H9 (cell line): ENCODE measurements at regions not wholly inside any gene's neighbourhood (a gene's known extent, or its start where the extent isn't known, plus 50 kb on each side); places are given as distances from the start of the nearest gene placed in this dataset.

Source experiments
- DNase-seq: peaks from one replicate; pipeline ENCODE4 v3.0.0-alpha.2; 2017
- H2AFZ ChIP-seq: one replicate; pipeline ENCODE4 v1.6.1; 2013; ENCODE audit warnings: mild to moderate bottlenecking, low read length, control low read depth, moderate library complexity
- H2AK5ac ChIP-seq: 2 replicates; pipeline ENCODE4 v1.6.1; 2013; ENCODE audit warnings: low read length, control low read depth, mixed read lengths; ENCODE audit not compliant: insufficient read length
- H2BK120ac ChIP-seq: one replicate; pipeline ENCODE4 v1.6.1; 2013; ENCODE audit warnings: low read depth, mild to moderate bottlenecking, low read length, control low read depth, inconsistent platforms; ENCODE audit not compliant: poor library complexity, severe bottlenecking
- H2BK12ac ChIP-seq: 2 replicates; pipeline ENCODE4 v1.6.1; 2013; ENCODE audit warnings: low read length, control low read depth, mixed read lengths, low read depth; ENCODE audit not compliant: insufficient read length
- H2BK15ac ChIP-seq: 2 replicates; pipeline ENCODE4 v1.6.1; 2013; ENCODE audit warnings: low read depth, low read length, control low read depth
- H2BK20ac ChIP-seq: one replicate; pipeline ENCODE4 v1.6.1; 2013; ENCODE audit warnings: low read depth, mild to moderate bottlenecking, low read length, control low read depth, inconsistent platforms; ENCODE audit not compliant: poor library complexity, severe bottlenecking
- H2BK5ac ChIP-seq: 2 replicates; pipeline ENCODE4 v1.6.1; 2013; ENCODE audit warnings: low read length, control low read depth, mixed read lengths; ENCODE audit not compliant: insufficient read length
- H3K14ac ChIP-seq: 2 replicates; pipeline ENCODE4 v1.6.1; 2013; ENCODE audit warnings: low read length, control low read depth; ENCODE audit not compliant: insufficient read depth
- H3K18ac ChIP-seq: 2 replicates; pipeline ENCODE4 v1.6.1; 2013; ENCODE audit warnings: low read depth, mild to moderate bottlenecking, mixed read lengths, low read length, control low read depth; ENCODE audit not compliant: insufficient read length
- H3K23ac ChIP-seq: 2 replicates; pipeline ENCODE4 v1.6.1; 2013; ENCODE audit warnings: low read length, control low read depth, mixed read lengths, low read depth; ENCODE audit not compliant: insufficient read length
- H3K23me2 ChIP-seq: 2 replicates; pipeline ENCODE4 v1.6.1; 2013; ENCODE audit warnings: low read depth, mild to moderate bottlenecking, mixed read lengths, low read length, control low read depth; ENCODE audit not compliant: insufficient read length, poor library complexity, severe bottlenecking
- H3K27ac ChIP-seq: 2 replicates; pipeline ENCODE4 v1.5.1; 2013; ENCODE audit warnings: low read length, control low read depth, mixed read lengths, low read depth; ENCODE audit not compliant: insufficient read length
- H3K27me3 ChIP-seq: 2 replicates; pipeline ENCODE4 v1.6.1; 2013; ENCODE audit warnings: low read length, control low read depth, inconsistent platforms; ENCODE audit not compliant: insufficient read depth
- H3K4ac ChIP-seq: 2 replicates; pipeline ENCODE4 v1.6.1; 2013; ENCODE audit warnings: low read depth, mild to moderate bottlenecking, control low read depth, inconsistent platforms, low read length, moderate library complexity
- H3K4me1 ChIP-seq: 2 replicates; pipeline ENCODE4 v1.6.1; 2013; ENCODE audit warnings: low read length, control low read depth, inconsistent platforms; ENCODE audit not compliant: insufficient read depth
- H3K4me2 ChIP-seq: 2 replicates; pipeline ENCODE4 v1.6.1; 2013; ENCODE audit warnings: low read length, control low read depth, mixed read lengths; ENCODE audit not compliant: insufficient read length, insufficient read depth
- H3K56ac ChIP-seq: 2 replicates; pipeline ENCODE4 v1.6.1; 2013; ENCODE audit warnings: low read depth, mild to moderate bottlenecking, mixed read lengths, low read length, control low read depth; ENCODE audit not compliant: insufficient read length
- H3K79me1 ChIP-seq: 2 replicates; pipeline ENCODE4 v1.6.1; 2013; ENCODE audit warnings: low read depth, mild to moderate bottlenecking, moderate library complexity, low read length, control low read depth, inconsistent platforms; ENCODE audit not compliant: insufficient read depth, poor library complexity, severe bottlenecking
- H3K79me2 ChIP-seq: 2 replicates; pipeline ENCODE4 v1.6.1; 2013; ENCODE audit warnings: low read length, control low read depth, inconsistent platforms; ENCODE audit not compliant: insufficient read depth
- H3K9ac ChIP-seq: 2 replicates; pipeline ENCODE4 v1.6.1; 2013; ENCODE audit warnings: low read length, control low read depth, mixed read lengths; ENCODE audit not compliant: insufficient read length; ENCODE audit errors: extremely low read depth
- H3K9me3 ChIP-seq: one replicate; pipeline ENCODE4 v1.6.1; 2013; ENCODE audit warnings: low read depth, low read length, inconsistent platforms; ENCODE audit not compliant: control insufficient read depth
- H3T11ph ChIP-seq: one replicate; pipeline ENCODE4 v1.6.1; 2013; ENCODE audit warnings: mild to moderate bottlenecking, low read length, control low read depth, inconsistent platforms
- H4K20me1 ChIP-seq: one replicate; pipeline ENCODE4 v1.6.1; 2013; ENCODE audit not compliant: control insufficient read depth, insufficient read length, insufficient read depth
- H4K5ac ChIP-seq: 2 replicates; pipeline ENCODE4 v1.6.1; 2013; ENCODE audit warnings: low read depth, mild to moderate bottlenecking, mixed read lengths, low read length, control low read depth; ENCODE audit not compliant: insufficient read length
- H4K8ac ChIP-seq: replicated peaks from 2 replicates; pipeline ENCODE4 v1.6.1; 2013; ENCODE audit warnings: low read length, control low read depth, mixed read lengths, low read depth; ENCODE audit not compliant: insufficient read length
- H4K91ac ChIP-seq: 2 replicates; pipeline ENCODE4 v1.6.1; 2013; ENCODE audit warnings: low read depth, mild to moderate bottlenecking, moderate library complexity, mixed read lengths, low read length, control low read depth; ENCODE audit not compliant: insufficient read length
- H3K27ac Mint-ChIP-seq, 3 experiments: 2 replicates in 2 of 3; 3 replicates in 1 of 3; pipeline ENCODE4 v1.8.0; 2020 to 2021; ENCODE audit warnings: mixed read lengths in 3 of 3, mild to moderate bottlenecking in 1 of 3, moderate library complexity in 1 of 3
- H3K27me3 Mint-ChIP-seq: 2 replicates; pipeline ENCODE4 v1.8.0; 2021; ENCODE audit warnings: low read depth, mild to moderate bottlenecking, moderate library complexity, mixed read lengths
- H3K36me3 Mint-ChIP-seq, 3 experiments: 2 replicates in 2 of 3; 3 replicates in 1 of 3; pipeline ENCODE4 v1.8.0; 2020 to 2021; ENCODE audit warnings: low read depth in 3 of 3, mixed read lengths in 3 of 3; ENCODE audit not compliant: insufficient read depth in 1 of 3
- H3K4me1 Mint-ChIP-seq, 2 experiments: 2 replicates each; pipeline ENCODE4 v1.8.0; 2020; ENCODE audit warnings: mixed read lengths in 2 of 2
- H3K4me3 Mint-ChIP-seq, 2 experiments: 2 replicates in 1 of 2; 3 replicates in 1 of 2; pipeline ENCODE4 v1.8.0; 2020 to 2021; ENCODE audit warnings: mild to moderate bottlenecking in 2 of 2, mixed read lengths in 2 of 2, moderate library complexity in 1 of 2
- H3K9me3 Mint-ChIP-seq, 2 experiments: 2 replicates in 1 of 2; 3 replicates in 1 of 2; pipeline ENCODE4 v1.8.0; 2020; ENCODE audit warnings: mild to moderate bottlenecking in 2 of 2, mixed read lengths in 2 of 2, moderate library complexity in 1 of 2
- CTCF ChIP-seq: fragments of 200-600 bp; sonication (generic); conservative IDR thresholded peaks from 3 replicates; pipeline ENCODE4 v1.8.0; 2021; ENCODE audit warnings: antibody characterized with exemption, mild to moderate bottlenecking
- WGBS: extraction: QIAGEN DNeasy Blood & Tissue Kit; methylation state at CpG from one replicate; pipeline ENCODE4 v1.1.7; 2013; ENCODE audit warnings: missing lambda C conversion rate, low lambda C conversion rate, mixed read lengths; ENCODE audit not compliant: insufficient read length; ENCODE audit errors: extremely low coverage; 5-methylcytosine and 5-hydroxymethylcytosine counted together

- Histone ChIP-seq H3K79me2 (no peaks in the 10 kb centered on the region), H3K23me2 (no peaks in the 10 kb centered on the region), H3K18ac (no peak overlapping the region), H4K8ac (no peak overlapping the region), H3K4me1 (no peaks in the 10 kb centered on the region), H3K27me3 (no peaks in the 10 kb centered on the region), H3K23ac (no peak overlapping the region), H2AFZ (no peak overlapping the region), H3K56ac (no peak overlapping the region), H3K14ac (no peak overlapping the region), H2BK15ac (no peak overlapping the region), H3K27ac (no peak overlapping the region), H4K20me1 (no peaks in the 10 kb centered on the region), H2BK120ac (no peak overlapping the region), H3K4me2 (no peak overlapping the region), H2BK20ac (no peak overlapping the region), H3K4ac (no peak overlapping the region), H2AK5ac (no peak overlapping the region), H3T11ph (no peak overlapping the region), H2BK12ac (no peak overlapping the region), H3K9me3 (no peaks in the 10 kb centered on the region), H4K5ac (no peak overlapping the region), H2BK5ac (no peak overlapping the region), H4K91ac (no peak overlapping the region), H3K9ac (no peak overlapping the region), H3K79me1 (no peaks in the 10 kb centered on the region)
- no peaks in the 10 kb centered on the region for H3K4me1 Mint-ChIP-seq
- no peaks in the 10 kb centered on the region; a peak in 1 of 5 replicates for H3K9me3 Mint-ChIP-seq
- no peak for DNase-seq
- H3K27ac Mint-ChIP-seq: no peak overlapping the region
- no peak for TF ChIP-seq CTCF
- H3K36me3 Mint-ChIP-seq: no peaks in the 10 kb centered on the region
- H3K27me3 Mint-ChIP-seq: no peaks in the 10 kb centered on the region
- WGBS: no CpG with 5 or more reads among the region's 1 CpG
- H3K4me3 Mint-ChIP-seq: no peak overlapping the region
These were observed 170.9 kb downstream of the HGF start for GRCh38 chr7:81598951-81599350.
